Spleen (tissue), 7 donors: ENCODE measurements at regions not wholly inside any gene's neighbourhood (a gene's known extent, or its start where the extent isn't known, plus 50 kb on each side); places are given as distances from the start of the nearest gene placed in this dataset.

Source experiments
- POLR2A ChIP-seq, 3 donors: fragments of 450-650 bp; IDR thresholded peaks; one replicate each; pipeline ENCODE4 v1.5.1; 2017; ENCODE audit warnings: antibody characterized with exemption in 3 of 3, mild to moderate bottlenecking in 1 of 3
- POLR2AphosphoS5 ChIP-seq, 3 donors: sonication (generic); formaldehyde crosslinking; IDR thresholded peaks; one replicate each; pipeline ENCODE4 v1.5.1; 2017; ENCODE audit warnings: antibody characterized with exemption in 3 of 3
- TF ChIP-seq, protein P1 (sequence below), 11 experiments: fragments of 200-600 bp in 7 of 11; fragments of 450-650 bp in 4 of 11; sonication (generic) in 4 of 11; IDR thresholded peaks in 8 of 11; conservative IDR thresholded peaks in 3 of 11; 1 replicate in 7 of 11; 2 replicates in 4 of 11; pipeline versions ENCODE4 v1.4.0 to v1.8.0; 2016 to 2021; ENCODE audit warnings: antibody characterized with exemption in 11 of 11, inconsistent platforms in 4 of 11, mild to moderate bottlenecking in 1 of 11
- donor health status: DM: no; HTN: no; CAD: no; lungs with moderate emphysema.
- donor health status: DM: no; HTN: no; CAD: no.
- donor health status: DM: no; HTN: no; CAD: no.

DNA sequence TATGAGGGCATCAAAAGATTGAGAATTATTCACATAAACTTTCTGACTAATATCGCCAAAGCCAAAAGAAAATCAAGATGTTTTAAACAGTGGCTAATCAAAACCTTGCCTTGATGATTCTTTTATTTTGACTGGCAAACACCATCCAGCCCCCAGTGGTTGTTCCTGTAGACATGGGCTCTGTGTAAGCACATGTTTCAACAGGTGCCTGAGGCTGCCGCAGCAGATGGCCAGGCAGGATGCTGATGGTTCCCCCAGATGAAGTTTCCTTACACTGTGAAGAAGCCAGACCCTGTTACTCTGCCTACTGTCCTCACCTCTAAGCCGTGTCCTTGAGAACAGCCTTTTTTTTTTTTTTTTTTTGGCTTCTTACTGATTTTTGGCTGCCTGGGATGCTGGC lies 146.5 kb downstream of the RAB11FIP2 start:
- TF ChIP-seq, protein P1, sequence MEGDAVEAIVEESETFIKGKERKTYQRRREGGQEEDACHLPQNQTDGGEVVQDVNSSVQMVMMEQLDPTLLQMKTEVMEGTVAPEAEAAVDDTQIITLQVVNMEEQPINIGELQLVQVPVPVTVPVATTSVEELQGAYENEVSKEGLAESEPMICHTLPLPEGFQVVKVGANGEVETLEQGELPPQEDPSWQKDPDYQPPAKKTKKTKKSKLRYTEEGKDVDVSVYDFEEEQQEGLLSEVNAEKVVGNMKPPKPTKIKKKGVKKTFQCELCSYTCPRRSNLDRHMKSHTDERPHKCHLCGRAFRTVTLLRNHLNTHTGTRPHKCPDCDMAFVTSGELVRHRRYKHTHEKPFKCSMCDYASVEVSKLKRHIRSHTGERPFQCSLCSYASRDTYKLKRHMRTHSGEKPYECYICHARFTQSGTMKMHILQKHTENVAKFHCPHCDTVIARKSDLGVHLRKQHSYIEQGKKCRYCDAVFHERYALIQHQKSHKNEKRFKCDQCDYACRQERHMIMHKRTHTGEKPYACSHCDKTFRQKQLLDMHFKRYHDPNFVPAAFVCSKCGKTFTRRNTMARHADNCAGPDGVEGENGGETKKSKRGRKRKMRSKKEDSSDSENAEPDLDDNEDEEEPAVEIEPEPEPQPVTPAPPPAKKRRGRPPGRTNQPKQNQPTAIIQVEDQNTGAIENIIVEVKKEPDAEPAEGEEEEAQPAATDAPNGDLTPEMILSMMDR (IDR thresholded peaks at IDR 0.05 in 8 of 11, conservative IDR thresholded peaks at IDR 0.05 in 3 of 11): no peak
- no peak for TF ChIP-seq POLR2AphosphoS5 (IDR thresholded peaks at IDR 0.05)
- TF ChIP-seq POLR2A (IDR thresholded peaks at IDR 0.05): no peak
